WTC11 (cell line): ENCODE measurements at regions not wholly inside any gene's neighbourhood (a gene's known extent, or its start where the extent isn't known, plus 50 kb on each side); places are given as distances from the start of the nearest gene placed in this dataset.

Experiments used
- ATAC-seq: fragments of 200-7000 bp; cut with Tn5 transposase; 2 replicates; pipeline ENCODE4 v1.10.0; 2021; ENCODE audit warnings: mild to moderate bottlenecking, moderate library complexity
- CTCF ChIA-PET: fragments of 300-600 bp; sonication (Branson Sonifier 250); formaldehyde crosslinking; loops from one replicate; lab custom pipeline; 2021; ENCODE audit warnings: antibody characterized with exemption; lab: Charles Lee
- POLR2A ChIA-PET: fragments of 350-600 bp; sonication (Branson Sonifier 250); formaldehyde crosslinking; loops from one replicate; lab custom pipeline; 2021; ENCODE audit warnings: antibody characterized with exemption; lab: Charles Lee
- DNase-seq: peaks from one replicate; pipeline ENCODE4 v3.0.0; 2021; ENCODE audit warnings: low spot score
- H3K27ac Mint-ChIP-seq: 2 replicates; pipeline ENCODE4 v1.8.0; 2021; ENCODE audit warnings: mixed read lengths
- H3K27me3 Mint-ChIP-seq: 2 replicates; pipeline ENCODE4 v1.8.0; 2021; ENCODE audit warnings: low read depth, mild to moderate bottlenecking, moderate library complexity, mixed read lengths
- H3K36me3 Mint-ChIP-seq: 2 replicates; pipeline ENCODE4 v1.8.0; 2021; ENCODE audit warnings: mixed read lengths
- H3K4me1 Mint-ChIP-seq: 2 replicates; pipeline ENCODE4 v1.8.0; 2022; ENCODE audit warnings: mixed read lengths
- H3K4me3 Mint-ChIP-seq: 2 replicates; pipeline ENCODE4 v1.8.0; 2021; ENCODE audit warnings: mild to moderate bottlenecking, moderate library complexity, mixed read lengths
- H3K9me3 Mint-ChIP-seq: 2 replicates; pipeline ENCODE4 v1.8.0; 2021; ENCODE audit warnings: mixed read lengths
- CREB1 ChIP-seq: sonication (generic); formaldehyde crosslinking; IDR thresholded peaks from 2 replicates; pipeline ENCODE4 v1.8.0; 2023; ENCODE audit warnings: mild to moderate bottlenecking, missing genetic modification reagents
- ESRRA ChIP-seq: sonication (generic); formaldehyde crosslinking; IDR thresholded peaks from 2 replicates; pipeline ENCODE4 v1.8.1; 2022; ENCODE audit warnings: mild to moderate bottlenecking, missing genetic modification reagents, borderline replicate concordance
- ETV6 ChIP-seq: sonication (generic); formaldehyde crosslinking; IDR thresholded peaks from 2 replicates; pipeline ENCODE4 v1.8.1; 2022; ENCODE audit warnings: mild to moderate bottlenecking, missing genetic modification reagents
- GTF2I ChIP-seq: fragments of 250-450 bp; sonication (Bioruptor Pico); conservative IDR thresholded peaks from 2 replicates; pipeline ENCODE4 v1.4.0; 2021; ENCODE audit warnings: mild to moderate bottlenecking
- IRF2 ChIP-seq: sonication (generic); formaldehyde crosslinking; IDR thresholded peaks from 2 replicates; pipeline ENCODE4 v1.8.0; 2022; ENCODE audit warnings: low read depth, missing genetic modification reagents, borderline replicate concordance
- KAT7 ChIP-seq: sonication (generic); formaldehyde crosslinking; IDR thresholded peaks from 2 replicates; pipeline ENCODE4 v1.8.1; 2023; ENCODE audit warnings: missing genetic modification reagents, mild to moderate bottlenecking, borderline replicate concordance
- NFE2L1 ChIP-seq: sonication (generic); formaldehyde crosslinking; IDR thresholded peaks from 2 replicates; pipeline ENCODE4 v1.8.1; 2023; ENCODE audit warnings: missing genetic modification reagents
- OVOL2 ChIP-seq: fragments of 250-450 bp; sonication (Bioruptor Pico); IDR thresholded peaks from 2 replicates; pipeline ENCODE4 v1.9.0; 2021; ENCODE audit warnings: mild to moderate bottlenecking, borderline replicate concordance
- SOX15 ChIP-seq: fragments of 250-450 bp; sonication (Bioruptor Pico); IDR thresholded peaks from 2 replicates; pipeline ENCODE4 v1.9.0; 2021; ENCODE audit warnings: mild to moderate bottlenecking
- TEAD4 ChIP-seq: sonication (generic); formaldehyde crosslinking; IDR thresholded peaks from 2 replicates; pipeline ENCODE4 v1.8.0; 2022; ENCODE audit warnings: mild to moderate bottlenecking, missing genetic modification reagents
- ZNF396 ChIP-seq: fragments of 250-450 bp; sonication (Bioruptor Pico); IDR thresholded peaks from 2 replicates; pipeline ENCODE4 v1.8.0; 2021; ENCODE audit warnings: mild to moderate bottlenecking, moderate library complexity, borderline replicate concordance
- TF ChIP-seq, protein P1 (sequence below): sonication (generic); formaldehyde crosslinking; conservative IDR thresholded peaks from 2 replicates; pipeline ENCODE4 v1.8.1; 2023; ENCODE audit warnings: mild to moderate bottlenecking, low read depth, missing genetic modification reagents, moderate library complexity
- TF ChIP-seq, protein P2 (sequence below): fragments of 250-450 bp; sonication (Bioruptor Pico); IDR thresholded peaks from 2 replicates; pipeline ENCODE4 v1.9.0; 2021; ENCODE audit warnings: mild to moderate bottlenecking
- TF ChIP-seq, protein P3 (sequence below): sonication (generic); formaldehyde crosslinking; IDR thresholded peaks from 2 replicates; pipeline ENCODE4 v1.8.1; 2022; ENCODE audit warnings: low read depth, mild to moderate bottlenecking, moderate library complexity, missing genetic modification reagents, borderline replicate concordance
- TF ChIP-seq, protein P4 (sequence below): sonication (generic); formaldehyde crosslinking; IDR thresholded peaks from 2 replicates; pipeline ENCODE4 v1.8.1; 2023; ENCODE audit warnings: mild to moderate bottlenecking, missing genetic modification reagents, moderate library complexity
- TF ChIP-seq, protein P5 (sequence below): sonication (generic); formaldehyde crosslinking; IDR thresholded peaks from 2 replicates; pipeline ENCODE4 v1.8.0; 2023; ENCODE audit warnings: mild to moderate bottlenecking, missing genetic modification reagents
- TF ChIP-seq, protein P6 (sequence below): sonication (generic); formaldehyde crosslinking; IDR thresholded peaks from 2 replicates; pipeline ENCODE4 v1.8.1; 2023; ENCODE audit warnings: mild to moderate bottlenecking, missing genetic modification reagents

DNA sequence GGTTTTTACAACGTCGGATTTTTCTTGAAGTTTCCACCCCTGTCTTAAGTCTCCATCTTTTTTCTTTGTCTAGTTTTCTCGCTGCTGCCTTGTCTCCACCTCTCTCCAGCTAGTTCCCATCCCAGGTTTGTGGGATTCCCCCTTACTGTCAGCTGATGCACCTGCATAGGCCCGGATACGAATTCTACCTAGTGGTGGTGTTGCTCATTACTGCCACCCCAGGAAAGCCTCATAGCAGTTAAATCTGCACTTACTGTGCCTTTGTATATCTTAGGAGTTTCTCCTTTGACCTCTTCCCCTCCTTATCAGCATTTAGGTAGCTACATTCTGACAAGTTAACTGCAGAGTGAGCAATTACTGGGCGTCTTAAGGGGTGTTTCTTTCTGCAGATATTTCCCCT lies 1693.1 kb upstream of the TENM3 start:
- TF ChIP-seq, protein P1, sequence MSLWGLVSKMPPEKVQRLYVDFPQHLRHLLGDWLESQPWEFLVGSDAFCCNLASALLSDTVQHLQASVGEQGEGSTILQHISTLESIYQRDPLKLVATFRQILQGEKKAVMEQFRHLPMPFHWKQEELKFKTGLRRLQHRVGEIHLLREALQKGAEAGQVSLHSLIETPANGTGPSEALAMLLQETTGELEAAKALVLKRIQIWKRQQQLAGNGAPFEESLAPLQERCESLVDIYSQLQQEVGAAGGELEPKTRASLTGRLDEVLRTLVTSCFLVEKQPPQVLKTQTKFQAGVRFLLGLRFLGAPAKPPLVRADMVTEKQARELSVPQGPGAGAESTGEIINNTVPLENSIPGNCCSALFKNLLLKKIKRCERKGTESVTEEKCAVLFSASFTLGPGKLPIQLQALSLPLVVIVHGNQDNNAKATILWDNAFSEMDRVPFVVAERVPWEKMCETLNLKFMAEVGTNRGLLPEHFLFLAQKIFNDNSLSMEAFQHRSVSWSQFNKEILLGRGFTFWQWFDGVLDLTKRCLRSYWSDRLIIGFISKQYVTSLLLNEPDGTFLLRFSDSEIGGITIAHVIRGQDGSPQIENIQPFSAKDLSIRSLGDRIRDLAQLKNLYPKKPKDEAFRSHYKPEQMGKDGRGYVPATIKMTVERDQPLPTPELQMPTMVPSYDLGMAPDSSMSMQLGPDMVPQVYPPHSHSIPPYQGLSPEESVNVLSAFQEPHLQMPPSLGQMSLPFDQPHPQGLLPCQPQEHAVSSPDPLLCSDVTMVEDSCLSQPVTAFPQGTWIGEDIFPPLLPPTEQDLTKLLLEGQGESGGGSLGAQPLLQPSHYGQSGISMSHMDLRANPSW, result no peak
- TF ChIP-seq, protein P2, sequence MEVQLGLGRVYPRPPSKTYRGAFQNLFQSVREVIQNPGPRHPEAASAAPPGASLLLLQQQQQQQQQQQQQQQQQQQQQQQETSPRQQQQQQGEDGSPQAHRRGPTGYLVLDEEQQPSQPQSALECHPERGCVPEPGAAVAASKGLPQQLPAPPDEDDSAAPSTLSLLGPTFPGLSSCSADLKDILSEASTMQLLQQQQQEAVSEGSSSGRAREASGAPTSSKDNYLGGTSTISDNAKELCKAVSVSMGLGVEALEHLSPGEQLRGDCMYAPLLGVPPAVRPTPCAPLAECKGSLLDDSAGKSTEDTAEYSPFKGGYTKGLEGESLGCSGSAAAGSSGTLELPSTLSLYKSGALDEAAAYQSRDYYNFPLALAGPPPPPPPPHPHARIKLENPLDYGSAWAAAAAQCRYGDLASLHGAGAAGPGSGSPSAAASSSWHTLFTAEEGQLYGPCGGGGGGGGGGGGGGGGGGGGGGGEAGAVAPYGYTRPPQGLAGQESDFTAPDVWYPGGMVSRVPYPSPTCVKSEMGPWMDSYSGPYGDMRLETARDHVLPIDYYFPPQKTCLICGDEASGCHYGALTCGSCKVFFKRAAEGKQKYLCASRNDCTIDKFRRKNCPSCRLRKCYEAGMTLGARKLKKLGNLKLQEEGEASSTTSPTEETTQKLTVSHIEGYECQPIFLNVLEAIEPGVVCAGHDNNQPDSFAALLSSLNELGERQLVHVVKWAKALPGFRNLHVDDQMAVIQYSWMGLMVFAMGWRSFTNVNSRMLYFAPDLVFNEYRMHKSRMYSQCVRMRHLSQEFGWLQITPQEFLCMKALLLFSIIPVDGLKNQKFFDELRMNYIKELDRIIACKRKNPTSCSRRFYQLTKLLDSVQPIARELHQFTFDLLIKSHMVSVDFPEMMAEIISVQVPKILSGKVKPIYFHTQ (CRISPR knock-in tag), result no peak
- TF ChIP-seq OVOL2 (no peak), KAT7 (CRISPR knock-in tag) (no peak), ZNF396 (CRISPR knock-in tag) (no peak), ESRRA (CRISPR knock-in tag) (no peak), ETV6 (CRISPR knock-in tag) (no peak), IRF2 (CRISPR knock-in tag) (no peak), SOX15 (CRISPR knock-in tag) (no peak), CREB1 (CRISPR knock-in tag) (no peak), GTF2I (no peak), NFE2L1 (CRISPR knock-in tag) (no peak), TEAD4 (CRISPR knock-in tag) (no peak)
- TF ChIP-seq, protein P3, sequence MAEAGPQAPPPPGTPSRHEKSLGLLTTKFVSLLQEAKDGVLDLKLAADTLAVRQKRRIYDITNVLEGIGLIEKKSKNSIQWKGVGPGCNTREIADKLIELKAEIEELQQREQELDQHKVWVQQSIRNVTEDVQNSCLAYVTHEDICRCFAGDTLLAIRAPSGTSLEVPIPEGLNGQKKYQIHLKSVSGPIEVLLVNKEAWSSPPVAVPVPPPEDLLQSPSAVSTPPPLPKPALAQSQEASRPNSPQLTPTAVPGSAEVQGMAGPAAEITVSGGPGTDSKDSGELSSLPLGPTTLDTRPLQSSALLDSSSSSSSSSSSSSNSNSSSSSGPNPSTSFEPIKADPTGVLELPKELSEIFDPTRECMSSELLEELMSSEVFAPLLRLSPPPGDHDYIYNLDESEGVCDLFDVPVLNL (CRISPR knock-in tag), result no peak
- TF ChIP-seq, protein P4, sequence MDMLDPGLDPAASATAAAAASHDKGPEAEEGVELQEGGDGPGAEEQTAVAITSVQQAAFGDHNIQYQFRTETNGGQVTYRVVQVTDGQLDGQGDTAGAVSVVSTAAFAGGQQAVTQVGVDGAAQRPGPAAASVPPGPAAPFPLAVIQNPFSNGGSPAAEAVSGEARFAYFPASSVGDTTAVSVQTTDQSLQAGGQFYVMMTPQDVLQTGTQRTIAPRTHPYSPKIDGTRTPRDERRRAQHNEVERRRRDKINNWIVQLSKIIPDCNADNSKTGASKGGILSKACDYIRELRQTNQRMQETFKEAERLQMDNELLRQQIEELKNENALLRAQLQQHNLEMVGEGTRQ (CRISPR knock-in tag), result no peak
- TF ChIP-seq, protein P5, sequence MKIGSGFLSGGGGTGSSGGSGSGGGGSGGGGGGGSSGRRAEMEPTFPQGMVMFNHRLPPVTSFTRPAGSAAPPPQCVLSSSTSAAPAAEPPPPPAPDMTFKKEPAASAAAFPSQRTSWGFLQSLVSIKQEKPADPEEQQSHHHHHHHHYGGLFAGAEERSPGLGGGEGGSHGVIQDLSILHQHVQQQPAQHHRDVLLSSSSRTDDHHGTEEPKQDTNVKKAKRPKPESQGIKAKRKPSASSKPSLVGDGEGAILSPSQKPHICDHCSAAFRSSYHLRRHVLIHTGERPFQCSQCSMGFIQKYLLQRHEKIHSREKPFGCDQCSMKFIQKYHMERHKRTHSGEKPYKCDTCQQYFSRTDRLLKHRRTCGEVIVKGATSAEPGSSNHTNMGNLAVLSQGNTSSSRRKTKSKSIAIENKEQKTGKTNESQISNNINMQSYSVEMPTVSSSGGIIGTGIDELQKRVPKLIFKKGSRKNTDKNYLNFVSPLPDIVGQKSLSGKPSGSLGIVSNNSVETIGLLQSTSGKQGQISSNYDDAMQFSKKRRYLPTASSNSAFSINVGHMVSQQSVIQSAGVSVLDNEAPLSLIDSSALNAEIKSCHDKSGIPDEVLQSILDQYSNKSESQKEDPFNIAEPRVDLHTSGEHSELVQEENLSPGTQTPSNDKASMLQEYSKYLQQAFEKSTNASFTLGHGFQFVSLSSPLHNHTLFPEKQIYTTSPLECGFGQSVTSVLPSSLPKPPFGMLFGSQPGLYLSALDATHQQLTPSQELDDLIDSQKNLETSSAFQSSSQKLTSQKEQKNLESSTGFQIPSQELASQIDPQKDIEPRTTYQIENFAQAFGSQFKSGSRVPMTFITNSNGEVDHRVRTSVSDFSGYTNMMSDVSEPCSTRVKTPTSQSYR (CRISPR knock-in tag), result no peak
- TF ChIP-seq, protein P6, sequence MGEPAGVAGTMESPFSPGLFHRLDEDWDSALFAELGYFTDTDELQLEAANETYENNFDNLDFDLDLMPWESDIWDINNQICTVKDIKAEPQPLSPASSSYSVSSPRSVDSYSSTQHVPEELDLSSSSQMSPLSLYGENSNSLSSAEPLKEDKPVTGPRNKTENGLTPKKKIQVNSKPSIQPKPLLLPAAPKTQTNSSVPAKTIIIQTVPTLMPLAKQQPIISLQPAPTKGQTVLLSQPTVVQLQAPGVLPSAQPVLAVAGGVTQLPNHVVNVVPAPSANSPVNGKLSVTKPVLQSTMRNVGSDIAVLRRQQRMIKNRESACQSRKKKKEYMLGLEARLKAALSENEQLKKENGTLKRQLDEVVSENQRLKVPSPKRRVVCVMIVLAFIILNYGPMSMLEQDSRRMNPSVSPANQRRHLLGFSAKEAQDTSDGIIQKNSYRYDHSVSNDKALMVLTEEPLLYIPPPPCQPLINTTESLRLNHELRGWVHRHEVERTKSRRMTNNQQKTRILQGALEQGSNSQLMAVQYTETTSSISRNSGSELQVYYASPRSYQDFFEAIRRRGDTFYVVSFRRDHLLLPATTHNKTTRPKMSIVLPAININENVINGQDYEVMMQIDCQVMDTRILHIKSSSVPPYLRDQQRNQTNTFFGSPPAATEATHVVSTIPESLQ (CRISPR knock-in tag), result no peak
- ChIA-PET CTCF (no interaction called here), POLR2A (no interaction called here)
- Mint-ChIP-seq H3K27me3 (no peaks in the 10 kb centered on the region), H3K4me1 (no peaks in the 10 kb centered on the region), H3K9me3 (peaks cover 20% of the 10 kb centered on the region), H3K27ac (no peak overlapping the region), H3K4me3 (no peak overlapping the region), H3K36me3 (peaks cover 14% of the 10 kb centered on the region)
- ATAC-seq (peak; percentile 44), DNase-seq (no peak)
